ENCODE measurements at regions not wholly inside any gene's neighbourhood (a gene's known extent, or its start where the extent isn't known, plus 50 kb on each side); places are given as distances from the start of the nearest gene placed in this dataset.
A peak's percentile ranks its signal among the peaks of the same experiment; 100 is the strongest.

- DNase-seq = no peak
Observed at GRCh38 chrX:15915959-15916703, 61.5 kb upstream of the AP1S2 start.

- no peak for DNase-seq
Observed at GRCh38 chrX:15914486-15914885, 59.9 kb upstream of the AP1S2 start.

- no peak for DNase-seq
Observed at GRCh38 chrX:15913146-15913545, 58.5 kb upstream of the AP1S2 start.

GRCh38 chrX:15911734-15912550 lies 57.3 kb upstream of the AP1S2 start:
- no peak for DNase-seq

- DNase-seq = no peak
Observed at GRCh38 chrX:15909605-15910004, 55.0 kb upstream of the AP1S2 start.

- DNase-seq = no peak
Observed at GRCh38 chrX:15908603-15909290, 54.1 kb upstream of the AP1S2 start.

- DNase-seq = peak; percentile 3
Observed at GRCh38 chrX:15906041-15906943, 51.7 kb upstream of the AP1S2 start.

Small RNA genes lying in the stretch of these regions (small RNA-seq; reads per million reads assigned to genes)
- gene RNU5F-7P (ENCODE audit: low replicate concordance) = 0.83 reads per million, percentile 75 among the genes with 10 or more reads in this experiment

Data from skin of body (tissue), 2 donors.